HG02571 (cell line): ENCODE measurements at regions not wholly inside any gene's neighbourhood (a gene's known extent, or its start where the extent isn't known, plus 50 kb on each side); places are given as distances from the start of the nearest gene placed in this dataset.
A peak's percentile ranks its signal among the peaks of the same experiment; 100 is the strongest.

Source experiments
- ATAC-seq: cut with Tn5 transposase; IDR thresholded peaks from one replicate; pipeline ENCODE4 v1.9.1; 2021; ENCODE audit warnings: mild to moderate bottlenecking, moderate library complexity; ENCODE audit not compliant: unreplicated experiment

- no peak for ATAC-seq
These were observed 208.1 kb downstream of the ARHGAP12 start for GRCh38 chr10:31720546-31720945.

DNA sequence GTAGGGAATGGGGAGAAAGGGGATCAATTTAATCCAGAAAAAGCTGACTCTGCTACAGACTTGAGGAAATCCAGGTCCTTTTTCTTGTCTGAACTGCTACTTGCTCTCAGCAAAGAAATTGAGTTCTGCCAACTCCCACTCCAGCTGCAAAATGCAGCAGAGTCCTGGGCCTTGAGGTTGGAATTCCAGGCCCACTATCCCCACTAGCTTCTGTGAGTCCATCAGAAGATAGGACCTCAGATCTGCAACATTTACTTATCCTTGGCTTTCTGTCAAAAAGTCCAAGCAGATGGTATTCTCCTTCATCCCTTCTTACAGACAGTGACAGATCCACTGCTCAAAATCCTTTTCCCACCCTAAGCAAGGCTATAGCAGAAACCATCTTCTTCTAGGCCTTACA is 219.2 kb downstream of the ARHGAP12 start:
- no peak for ATAC-seq

GRCh38 chr10:31709028-31709427 is 219.6 kb downstream of the ARHGAP12 start:
- no peak for ATAC-seq

DNA sequence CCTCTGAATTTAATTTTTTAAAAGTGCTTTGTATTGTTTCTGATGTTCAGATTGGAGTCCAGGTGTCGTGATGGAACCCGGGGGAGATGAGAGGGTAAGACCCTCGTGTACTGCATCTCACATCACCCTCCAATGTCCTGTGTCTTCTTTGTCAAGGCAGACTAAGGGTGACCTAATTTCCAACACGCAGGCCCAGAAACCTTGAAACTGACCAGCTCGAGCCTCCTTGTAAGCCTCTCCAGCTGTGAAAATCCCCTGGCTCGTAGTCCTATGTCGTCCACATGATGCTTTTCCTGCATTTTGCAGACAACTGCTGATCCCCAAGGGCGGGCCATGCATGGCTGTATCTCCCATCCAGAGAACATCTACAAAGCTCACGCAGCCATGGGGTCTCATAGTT is 220.2 kb downstream of the ARHGAP12 start:
- no peak for ATAC-seq

GRCh38 chr10:31708046-31708445 is 220.6 kb downstream of the ARHGAP12 start:
- no peak for ATAC-seq

GRCh38 chr10:31707093-31708039 is 221.3 kb downstream of the ARHGAP12 start:
- ATAC-seq: peak; percentile 75

DNA sequence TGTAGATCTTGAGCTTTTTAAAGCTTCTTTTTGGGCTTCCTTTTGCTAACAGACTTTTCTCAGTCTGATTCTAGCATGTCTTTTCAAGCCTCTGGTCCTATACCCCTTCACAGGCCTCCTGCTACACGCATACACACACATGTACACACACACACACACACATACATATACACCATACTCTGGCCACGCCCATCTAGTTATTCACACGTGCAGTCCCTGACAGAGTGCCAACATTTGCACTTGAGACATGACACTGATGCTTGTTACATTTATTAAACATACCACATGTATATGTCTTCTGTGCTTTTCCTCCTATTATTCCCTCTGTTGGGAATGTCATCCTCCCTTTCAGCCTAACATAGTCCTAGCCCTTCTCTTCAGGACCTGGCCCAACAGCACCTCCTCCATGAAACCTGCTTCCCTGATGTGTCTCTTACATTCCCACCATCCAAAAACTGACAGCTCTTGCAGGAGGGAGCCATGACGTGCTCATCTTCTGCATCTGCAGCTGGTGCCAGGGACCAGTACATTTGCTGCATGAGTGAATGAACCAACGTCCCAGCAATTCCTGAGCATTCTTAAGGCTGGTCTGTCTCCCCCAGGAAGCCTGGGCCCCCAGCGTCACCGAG is 222.1 kb downstream of the ARHGAP12 start:
- ATAC-seq: no peak

- no peak for ATAC-seq
These were observed 223.5 kb downstream of the ARHGAP12 start for GRCh38 chr10:31705136-31705535.

- no peak for ATAC-seq
These were observed 224.4 kb downstream of the ARHGAP12 start for GRCh38 chr10:31704195-31704594.

DNA sequence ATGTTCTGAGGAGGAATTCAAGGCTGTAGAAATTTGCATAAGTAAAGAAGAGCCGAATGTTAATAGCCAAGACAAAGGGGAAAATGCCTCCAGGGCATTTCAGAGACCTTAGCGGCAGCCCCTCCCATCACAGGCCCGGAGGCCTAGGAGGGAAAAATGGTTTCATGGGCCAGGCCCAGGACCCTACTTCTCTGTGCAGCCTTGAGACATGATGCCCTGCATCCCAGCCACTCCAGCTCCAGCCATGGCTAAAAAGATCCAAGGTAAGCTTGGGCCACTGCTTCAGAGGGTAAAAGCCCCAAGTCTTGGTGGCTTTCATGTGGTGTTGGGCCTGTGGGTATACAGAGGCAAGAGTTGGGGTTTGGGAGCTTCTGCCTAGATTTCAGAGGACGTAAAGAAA is 225.7 kb downstream of the ARHGAP12 start:
- no peak for ATAC-seq

DNA sequence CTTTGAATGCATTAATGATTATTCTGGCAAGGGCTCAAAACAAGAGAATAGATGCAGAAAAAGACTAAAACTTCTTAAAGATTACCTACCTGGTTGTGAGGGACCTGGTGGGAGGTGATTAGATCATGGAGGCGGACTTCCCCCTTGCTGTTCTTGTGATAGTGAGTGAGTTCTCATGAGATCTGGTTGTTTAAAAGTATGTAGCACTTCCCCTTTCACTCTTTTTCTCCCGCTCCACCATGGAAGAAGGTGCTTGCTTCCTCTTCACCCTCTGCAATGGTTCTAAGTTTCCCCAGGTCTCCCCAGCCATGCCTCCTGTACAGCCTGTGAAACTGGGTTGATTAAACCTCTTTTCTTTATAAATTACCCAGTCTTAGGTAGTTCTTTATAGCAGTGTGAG is 226.6 kb downstream of the ARHGAP12 start:
- ATAC-seq: no peak

- ATAC-seq: no peak
These were observed 227.1 kb downstream of the ARHGAP12 start for GRCh38 chr10:31701546-31701945.

DNA sequence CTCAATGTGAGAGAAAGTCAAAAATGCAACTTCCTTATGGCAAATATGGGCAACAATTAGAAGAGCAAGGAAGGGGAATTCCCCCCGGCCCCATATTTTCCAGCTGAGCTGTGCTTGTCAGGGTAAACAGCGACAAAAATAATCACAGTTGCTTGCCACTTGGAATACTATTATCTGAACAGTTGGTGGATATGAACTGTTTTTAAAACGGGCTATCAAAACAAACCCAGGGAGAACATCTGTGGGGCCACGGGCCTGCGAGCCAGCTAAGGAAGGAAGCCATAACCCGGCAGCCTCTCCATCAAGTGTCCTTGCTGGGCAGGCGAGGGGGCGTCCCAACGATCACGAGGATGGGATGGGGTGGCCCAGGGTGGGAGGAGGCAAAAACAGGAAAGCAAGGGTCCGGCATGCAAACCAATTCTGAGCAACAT is 228.4 kb downstream of the ARHGAP12 start:
- no peak for ATAC-seq

DNA sequence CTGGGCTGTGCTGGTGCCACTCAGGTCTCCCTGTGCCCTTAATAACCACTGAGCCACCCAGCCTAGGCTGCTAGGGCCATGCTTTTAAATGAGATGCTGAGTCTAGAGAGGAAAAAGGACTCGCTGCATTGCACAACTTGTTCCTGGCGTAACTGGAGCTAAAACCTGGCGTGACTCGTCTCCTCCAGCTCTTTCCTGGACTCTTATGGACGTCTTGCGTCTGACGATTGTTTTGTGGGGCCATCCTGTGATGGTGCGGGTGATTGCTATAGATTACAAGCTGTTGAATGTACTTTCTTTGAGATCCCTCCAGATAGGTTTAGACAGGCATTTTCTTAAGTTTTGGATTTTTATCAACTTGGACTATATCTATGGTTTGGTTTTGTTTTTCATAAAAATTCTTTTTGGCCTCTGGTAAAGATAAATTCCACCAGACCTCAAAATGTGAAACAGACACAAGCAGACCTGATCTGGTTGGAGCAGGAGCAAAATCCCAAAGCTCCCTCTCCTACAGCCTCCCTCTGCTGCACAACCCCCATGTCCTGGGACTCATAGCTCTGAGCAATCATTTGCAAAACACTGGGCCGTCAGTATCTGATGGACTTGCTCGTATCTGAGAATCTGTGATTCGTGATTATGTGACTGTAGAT is 230.3 kb downstream of the ARHGAP12 start:
- no peak for ATAC-seq

DNA sequence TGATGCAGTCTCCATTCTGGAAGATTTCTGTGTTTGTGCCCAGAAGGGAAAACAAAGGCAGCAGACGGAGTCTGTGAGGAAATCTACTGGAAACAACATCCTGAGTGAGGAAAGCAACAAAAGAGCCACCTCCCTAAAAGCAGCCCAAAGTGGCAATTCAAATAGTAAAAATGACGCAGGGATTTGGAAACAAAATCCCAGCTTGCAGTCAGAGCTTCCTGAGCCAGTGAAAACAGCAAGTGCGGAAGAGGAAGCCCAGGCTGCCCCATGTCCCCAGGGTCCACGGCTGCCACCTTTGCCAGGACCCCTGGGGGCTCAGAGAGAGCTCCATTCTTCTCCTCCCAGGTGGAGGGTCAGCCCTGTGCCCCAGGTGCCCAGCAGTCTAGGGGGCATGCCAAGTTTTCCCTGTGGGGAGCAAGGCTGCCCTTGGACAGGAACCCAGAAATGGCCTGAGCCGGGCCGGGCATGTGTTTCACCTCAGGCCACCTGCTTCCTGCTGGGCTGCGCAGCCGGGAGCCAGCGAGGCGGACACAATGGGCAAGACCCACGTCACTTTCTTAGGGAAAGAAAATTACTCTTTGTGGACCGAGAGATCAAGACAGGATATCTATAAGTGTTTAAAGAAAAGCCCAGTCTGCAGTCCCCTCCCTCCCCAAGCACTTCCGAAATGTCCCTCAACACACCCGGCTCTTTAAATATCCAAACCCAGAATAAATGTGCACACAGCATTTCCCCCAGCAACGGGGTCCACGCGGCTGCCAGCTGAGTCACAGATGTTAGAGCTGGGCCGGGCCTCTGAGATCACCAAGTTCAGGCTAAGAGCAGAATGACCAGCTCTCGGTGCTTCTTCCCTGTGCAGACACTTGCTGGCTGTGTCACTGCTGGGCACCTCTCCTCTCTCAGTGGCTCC is 231.1 kb downstream of the ARHGAP12 start:
- no peak for ATAC-seq

DNA sequence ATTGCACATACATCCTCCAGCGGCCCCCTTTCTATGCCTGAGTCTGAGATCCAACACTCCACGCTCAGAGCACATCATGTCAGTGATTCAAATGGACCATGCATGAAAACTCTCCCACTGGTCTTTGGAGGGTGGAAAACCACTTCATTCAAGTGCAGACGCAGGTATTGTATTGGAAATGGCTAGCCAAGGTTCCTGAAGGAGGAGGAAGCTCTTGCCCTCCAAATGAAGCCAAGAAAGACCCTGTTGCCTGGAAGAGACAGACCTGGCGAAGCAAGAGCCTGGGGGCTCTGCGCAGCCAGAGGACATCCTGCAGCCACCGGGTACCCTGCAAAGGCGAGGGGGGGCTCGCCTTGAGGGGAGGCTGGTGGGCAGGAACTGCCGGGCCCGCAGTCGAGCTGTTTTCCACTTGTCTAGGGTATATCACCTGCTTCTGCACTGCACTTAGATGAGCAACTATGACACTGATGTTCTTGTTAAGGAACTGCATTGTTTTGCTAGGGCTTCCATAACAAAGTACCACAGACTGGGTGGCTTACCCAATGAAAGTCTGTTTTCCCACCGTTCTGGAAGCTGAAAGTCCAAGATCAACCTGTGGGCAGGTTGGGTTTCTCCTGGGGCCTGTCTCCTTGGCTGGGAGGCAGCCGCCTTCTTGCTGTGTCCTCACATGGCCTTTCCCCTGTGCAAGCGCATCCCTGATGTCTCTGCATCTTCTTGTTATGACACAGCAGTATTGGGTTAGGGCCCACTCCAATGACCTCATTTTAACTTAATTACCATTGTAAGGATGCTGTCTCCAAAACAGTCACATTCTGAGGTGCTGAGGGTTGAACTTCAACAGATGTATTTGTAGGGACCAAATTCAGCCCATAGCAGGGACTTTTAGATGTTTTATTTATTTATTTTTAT is 233.4 kb downstream of the ARHGAP12 start:
- ATAC-seq: no peak

DNA sequence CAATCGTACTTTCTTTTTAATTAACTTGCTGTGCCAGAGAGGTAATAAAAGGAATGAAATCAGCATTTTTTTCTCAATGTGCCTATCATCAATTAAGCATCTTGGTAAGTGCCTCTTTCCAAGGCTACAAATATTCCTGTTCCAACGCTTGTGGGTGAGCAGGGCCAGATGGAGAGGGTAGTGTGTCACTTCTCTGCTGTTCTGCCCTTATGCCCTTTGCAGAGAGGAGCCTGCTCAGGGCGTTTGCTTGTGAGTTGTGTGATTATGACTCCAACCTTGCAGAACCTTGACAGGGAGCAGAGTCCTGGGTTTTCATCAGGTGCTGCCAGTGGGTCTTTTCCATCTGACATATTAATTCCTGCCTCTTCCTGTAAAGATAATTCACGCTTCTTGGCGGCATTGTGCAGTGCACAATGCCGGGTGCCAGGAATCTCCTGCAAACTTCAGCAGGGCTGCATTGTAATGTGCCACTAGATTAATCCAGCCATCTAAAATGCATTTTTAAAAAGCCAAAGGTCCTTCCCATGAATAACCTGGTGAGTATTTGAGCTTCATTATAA is 234.4 kb downstream of the ARHGAP12 start:
- no peak for ATAC-seq

DNA sequence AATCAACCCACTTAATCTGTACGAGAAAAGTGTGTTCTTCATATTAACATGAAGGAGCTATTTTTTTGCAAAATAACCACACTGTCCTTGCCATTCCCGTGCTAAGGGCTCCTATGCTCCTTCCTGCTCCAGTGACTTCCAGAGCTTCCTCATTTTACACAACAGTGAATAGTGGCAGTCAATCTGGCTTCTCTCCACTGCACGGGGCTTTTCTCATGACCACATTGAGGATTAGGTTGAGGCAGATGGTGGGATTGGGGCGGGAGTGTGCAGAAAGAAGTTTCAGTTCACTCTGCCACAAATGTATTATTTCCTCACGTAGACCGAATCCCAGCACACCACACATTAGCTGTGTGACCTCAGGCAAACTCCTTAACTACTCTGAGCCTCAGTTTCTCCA is 235.1 kb downstream of the ARHGAP12 start:
- no peak for ATAC-seq

- ATAC-seq: no peak
These were observed 239.4 kb downstream of the ARHGAP12 start for GRCh38 chr10:31689233-31689632.
